IPS-18a (cell line): ENCODE measurements at regions not wholly inside any gene's neighbourhood (a gene's known extent, or its start where the extent isn't known, plus 50 kb on each side); places are given as distances from the start of the nearest gene placed in this dataset.
A peak's percentile ranks its signal among the peaks of the same experiment; 100 is the strongest.

Experiments used
- H3K27ac ChIP-seq: one replicate; pipeline ENCODE4 v1.5.1; 2013; ENCODE audit warnings: low read length
- H3K27me3 ChIP-seq: one replicate; pipeline ENCODE4 v1.6.1; 2013; ENCODE audit warnings: mild to moderate bottlenecking, low read length; ENCODE audit not compliant: control insufficient read depth, insufficient read depth
- H3K36me3 ChIP-seq: one replicate; pipeline ENCODE4 v1.6.1; 2013; ENCODE audit warnings: low read depth, low read length; ENCODE audit not compliant: control insufficient read depth
- H3K4me1 ChIP-seq: one replicate; pipeline ENCODE4 v1.6.1; 2013; ENCODE audit warnings: low read depth, low read length; ENCODE audit not compliant: control insufficient read depth
- H3K4me3 ChIP-seq: one replicate; pipeline ENCODE4 v1.5.1; 2013; ENCODE audit warnings: low read length
- H3K9ac ChIP-seq: one replicate; pipeline ENCODE4 v1.6.1; 2013; ENCODE audit warnings: mild to moderate bottlenecking, low read length, moderate library complexity
- H3K9me3 ChIP-seq: one replicate; pipeline ENCODE4 v1.6.1; 2013; ENCODE audit warnings: low read depth, low read length; ENCODE audit not compliant: control insufficient read depth

GRCh38 chr14:25136811-25137210, 86.9 kb upstream of the STXBP6 start:
- Histone ChIP-seq H3K4me3 (no peak overlapping the region), H3K27me3 (peaks cover 9% of the 10 kb centered on the region), H3K36me3 (no peaks in the 10 kb centered on the region), H3K27ac (no peak overlapping the region), H3K9ac (no peak overlapping the region), H3K4me1 (no peaks in the 10 kb centered on the region), H3K9me3 (no peaks in the 10 kb centered on the region)

GRCh38 chr14:25134184-25134583, 84.2 kb upstream of the STXBP6 start:
- H3K27me3 ChIP-seq: peaks cover 13% of the 10 kb centered on the region
- H3K36me3 ChIP-seq: no peaks in the 10 kb centered on the region
- H3K27ac ChIP-seq: no peak overlapping the region
- H3K4me3 ChIP-seq: no peak overlapping the region
- H3K9ac ChIP-seq: no peak overlapping the region
- H3K9me3 ChIP-seq: no peaks in the 10 kb centered on the region
- H3K4me1 ChIP-seq: no peaks in the 10 kb centered on the region

GRCh38 chr14:25132732-25133422, 82.9 kb upstream of the STXBP6 start:
- Histone ChIP-seq H3K4me3 (peak overlapping the region; percentile 16), H3K9me3 (no peaks in the 10 kb centered on the region), H3K27me3 (peaks cover 13% of the 10 kb centered on the region), H3K36me3 (no peaks in the 10 kb centered on the region), H3K4me1 (no peaks in the 10 kb centered on the region), H3K27ac (no peak overlapping the region), H3K9ac (no peak overlapping the region)

- no peaks in the 10 kb centered on the region for H3K4me1 ChIP-seq
- no peaks in the 10 kb centered on the region for H3K9me3 ChIP-seq
- H3K4me3 ChIP-seq: no peak overlapping the region
- H3K27ac ChIP-seq: no peak overlapping the region
- peaks cover 13% of the 10 kb centered on the region for H3K27me3 ChIP-seq
- H3K9ac ChIP-seq: no peak overlapping the region
- no peaks in the 10 kb centered on the region for H3K36me3 ChIP-seq
Measured at GRCh38 chr14:25132094-25132493, 82.1 kb upstream of the STXBP6 start.

GRCh38 chr14:25122843-25123242, 72.9 kb upstream of the STXBP6 start:
- H3K27me3 ChIP-seq: no peaks in the 10 kb centered on the region
- no peak overlapping the region for H3K27ac ChIP-seq
- no peaks in the 10 kb centered on the region for H3K4me1 ChIP-seq
- no peaks in the 10 kb centered on the region for H3K36me3 ChIP-seq
- H3K9me3 ChIP-seq: no peaks in the 10 kb centered on the region
- no peak overlapping the region for H3K4me3 ChIP-seq
- H3K9ac ChIP-seq: no peak overlapping the region

GRCh38 chr14:25122211-25122610, 72.3 kb upstream of the STXBP6 start:
- no peak overlapping the region for H3K4me3 ChIP-seq
- no peak overlapping the region for H3K27ac ChIP-seq
- no peaks in the 10 kb centered on the region for H3K36me3 ChIP-seq
- H3K27me3 ChIP-seq: no peaks in the 10 kb centered on the region
- no peak overlapping the region for H3K9ac ChIP-seq
- no peaks in the 10 kb centered on the region for H3K4me1 ChIP-seq
- no peaks in the 10 kb centered on the region for H3K9me3 ChIP-seq

- Histone ChIP-seq H3K9ac (no peak overlapping the region), H3K4me3 (no peak overlapping the region), H3K27ac (no peak overlapping the region), H3K4me1 (no peaks in the 10 kb centered on the region), H3K36me3 (no peaks in the 10 kb centered on the region), H3K27me3 (no peaks in the 10 kb centered on the region), H3K9me3 (no peaks in the 10 kb centered on the region)
Measured at GRCh38 chr14:25121337-25122129, 71.6 kb upstream of the STXBP6 start.

GRCh38 chr14:25120261-25120660, 70.3 kb upstream of the STXBP6 start:
- no peak overlapping the region for H3K4me3 ChIP-seq
- no peak overlapping the region for H3K27ac ChIP-seq
- H3K9me3 ChIP-seq: no peaks in the 10 kb centered on the region
- no peaks in the 10 kb centered on the region for H3K36me3 ChIP-seq
- no peak overlapping the region for H3K9ac ChIP-seq
- no peaks in the 10 kb centered on the region for H3K27me3 ChIP-seq
- no peaks in the 10 kb centered on the region for H3K4me1 ChIP-seq

GRCh38 chr14:25118671-25119070, 68.7 kb upstream of the STXBP6 start:
- no peak overlapping the region for H3K9ac ChIP-seq
- H3K27ac ChIP-seq: no peak overlapping the region

GRCh38 chr14:25117342-25117741, 67.4 kb upstream of the STXBP6 start:
- no peak overlapping the region for H3K27ac ChIP-seq
- no peak overlapping the region for H3K9ac ChIP-seq
- no peak overlapping the region for H3K4me3 ChIP-seq
- H3K9me3 ChIP-seq: no peaks in the 10 kb centered on the region
- no peaks in the 10 kb centered on the region for H3K4me1 ChIP-seq
- no peaks in the 10 kb centered on the region for H3K36me3 ChIP-seq
- no peaks in the 10 kb centered on the region for H3K27me3 ChIP-seq

More at GRCh38 chr14:25118671-25119070, 68.7 kb upstream of the STXBP6 start:
- H3K4me1 ChIP-seq: no peaks in the 10 kb centered on the region
- no peaks in the 10 kb centered on the region for H3K9me3 ChIP-seq
- H3K27me3 ChIP-seq: no peaks in the 10 kb centered on the region
- no peaks in the 10 kb centered on the region for H3K36me3 ChIP-seq
- no peak overlapping the region for H3K4me3 ChIP-seq

GRCh38 chr14:25116607-25117006, 66.7 kb upstream of the STXBP6 start:
- no peak overlapping the region for H3K27ac ChIP-seq
- H3K36me3 ChIP-seq: no peaks in the 10 kb centered on the region
- H3K4me3 ChIP-seq: no peak overlapping the region
- H3K9me3 ChIP-seq: no peaks in the 10 kb centered on the region
- H3K27me3 ChIP-seq: no peaks in the 10 kb centered on the region
- no peak overlapping the region for H3K9ac ChIP-seq
- no peaks in the 10 kb centered on the region for H3K4me1 ChIP-seq

- H3K36me3 ChIP-seq: no peaks in the 10 kb centered on the region
- H3K27me3 ChIP-seq: no peaks in the 10 kb centered on the region
- no peaks in the 10 kb centered on the region for H3K9me3 ChIP-seq
- no peak overlapping the region for H3K27ac ChIP-seq
- no peak overlapping the region for H3K4me3 ChIP-seq
- H3K4me1 ChIP-seq: no peaks in the 10 kb centered on the region
- H3K9ac ChIP-seq: no peak overlapping the region
Measured at GRCh38 chr14:25113394-25113793, 63.4 kb upstream of the STXBP6 start.
